HAP-1 (cell line): ENCODE measurements at regions not wholly inside any gene's neighbourhood (a gene's known extent, or its start where the extent isn't known, plus 50 kb on each side); places are given as distances from the start of the nearest gene placed in this dataset.

Source experiments
- DNase-seq, 2 experiments: peaks; one replicate each; pipeline ENCODE4 v3.0.0-alpha.2; 2016 to 2020; ENCODE audit warnings: low spot score in 2 of 2
- H3K27me3 ChIP-seq: fragments of 250-450 bp; sonication (Bioruptor Pico); 2 replicates; pipeline ENCODE4 v1.5.1; 2020; ENCODE audit warnings: low read depth, mild to moderate bottlenecking, moderate library complexity
- H3K36me3 ChIP-seq: fragments of 250-450 bp; sonication (Bioruptor Pico); replicated peaks from 2 replicates; pipeline ENCODE4 v1.5.1; 2020; ENCODE audit warnings: mild to moderate bottlenecking
- H3K4me1 ChIP-seq: fragments of 250-450 bp; sonication (Bioruptor Pico); 2 replicates; pipeline ENCODE4 v1.5.1; 2020; ENCODE audit warnings: mild to moderate bottlenecking
- H3K4me3 ChIP-seq: fragments of 250-450 bp; sonication (Bioruptor Pico); 2 replicates; pipeline ENCODE4 v1.5.1; 2020; ENCODE audit warnings: mild to moderate bottlenecking, moderate library complexity
- H3K9me3 ChIP-seq: fragments of 250-450 bp; sonication (Bioruptor Pico); 2 replicates; pipeline ENCODE4 v1.5.1; 2020; ENCODE audit warnings: mild to moderate bottlenecking, moderate library complexity
- in situ Hi-C: fragments of 300-500 bp; cut with MboI; formaldehyde crosslinking; loops from 3 replicates; pipeline ENCODE4 v1.14.3; 2020; ENCODE audit warnings: low sequenced_read_pairs, inconsistent platforms, mixed read lengths

- in situ Hi-C loops, result no loop called here
- Histone ChIP-seq H3K36me3 (no peaks in the 10 kb centered on the region), H3K27me3 (no peaks in the 10 kb centered on the region; the same call in 1 of the 2 replicates), H3K9me3 (no peaks in the 10 kb centered on the region), H3K4me1 (no peaks in the 10 kb centered on the region), H3K4me3 (no peak overlapping the region)
- DNase-seq, result no peak
Measured at GRCh38 chr12:97222391-97222790, 240.2 kb upstream of the RMST start.

- no peaks in the 10 kb centered on the region for H3K9me3 ChIP-seq
- H3K36me3 ChIP-seq, result no peaks in the 10 kb centered on the region
- no peaks in the 10 kb centered on the region; the same call in 1 of the 2 replicates for H3K27me3 ChIP-seq
- no peaks in the 10 kb centered on the region for H3K4me1 ChIP-seq
- DNase-seq, result no peak
- H3K4me3 ChIP-seq, result no peak overlapping the region
- in situ Hi-C loops, result no loop called here
Measured at GRCh38 chr12:97223419-97223818, 239.2 kb upstream of the RMST start.

GRCh38 chr12:97229004-97229403 is 233.6 kb upstream of the RMST start:
- in situ Hi-C loops, result no loop called here
- Histone ChIP-seq H3K4me1 (no peaks in the 10 kb centered on the region), H3K36me3 (no peaks in the 10 kb centered on the region), H3K4me3 (no peak overlapping the region), H3K27me3 (no peaks in the 10 kb centered on the region), H3K9me3 (no peaks in the 10 kb centered on the region)
- no peak for DNase-seq

DNA sequence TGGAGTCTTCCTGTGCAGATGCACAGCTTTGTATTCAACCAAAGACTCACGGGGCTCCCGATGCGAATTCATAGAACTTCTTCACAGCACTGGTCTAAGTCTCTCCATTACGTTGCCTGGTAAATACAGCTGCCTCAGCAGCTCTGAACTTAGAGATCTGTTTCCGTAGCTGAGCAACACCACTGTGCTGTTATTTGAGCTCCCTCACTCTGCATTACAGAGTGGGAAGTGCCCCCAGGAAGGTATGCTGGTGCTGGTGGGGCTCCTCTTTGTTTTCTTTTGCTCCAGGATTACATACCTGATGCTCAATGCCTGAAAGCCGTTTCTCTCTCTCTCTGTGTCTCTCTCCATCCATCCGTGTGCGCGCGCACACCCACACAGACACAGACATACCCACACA is 227.5 kb upstream of the RMST start:
- Histone ChIP-seq H3K4me1 (no peaks in the 10 kb centered on the region), H3K4me3 (no peak overlapping the region), H3K9me3 (no peaks in the 10 kb centered on the region), H3K36me3 (no peaks in the 10 kb centered on the region), H3K27me3 (no peaks in the 10 kb centered on the region)
- no peak for DNase-seq
- in situ Hi-C loops, result no loop called here

DNA sequence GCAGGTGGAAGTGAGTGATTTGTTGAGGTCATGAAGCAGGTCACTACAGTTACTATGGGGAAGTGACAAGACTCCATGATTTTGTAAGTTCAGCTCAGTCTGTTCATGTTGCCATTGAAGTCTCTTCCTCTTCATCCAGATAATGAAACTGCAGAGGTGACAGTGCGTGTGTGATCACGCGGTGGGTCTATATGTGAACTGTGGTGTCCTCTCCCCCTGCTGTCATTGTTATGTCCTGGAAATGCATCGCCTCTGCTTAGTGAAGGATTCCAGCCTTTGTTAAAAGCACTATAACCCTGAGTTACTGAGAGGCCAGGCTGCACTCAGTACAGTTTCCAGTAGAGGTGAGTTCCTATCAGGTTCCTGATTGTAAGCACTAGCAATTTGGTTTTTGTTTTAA is 216.2 kb upstream of the RMST start:
- Histone ChIP-seq H3K4me3 (no peak overlapping the region), H3K36me3 (no peaks in the 10 kb centered on the region), H3K27me3 (no peaks in the 10 kb centered on the region), H3K4me1 (no peaks in the 10 kb centered on the region), H3K9me3 (no peaks in the 10 kb centered on the region)
- in situ Hi-C loops, result no loop called here
- no peak for DNase-seq

DNA sequence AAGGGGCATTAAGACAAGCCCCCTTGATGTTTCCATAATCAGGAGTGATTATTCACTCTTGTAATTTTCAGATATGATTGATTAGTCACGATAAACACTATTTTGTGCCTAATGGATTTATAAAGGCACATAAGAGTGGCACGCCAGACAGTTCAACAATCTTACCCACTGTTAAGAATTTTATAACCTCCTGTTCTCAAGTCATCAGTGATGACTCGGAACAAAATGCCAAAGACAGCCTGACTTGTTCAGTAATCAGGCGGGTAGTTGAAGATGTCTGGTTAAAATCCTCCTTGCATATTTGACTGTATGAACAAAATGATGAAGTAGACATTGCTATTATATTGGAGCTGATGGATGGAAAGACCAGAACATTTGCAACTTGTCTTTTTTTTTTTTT is 212.1 kb upstream of the RMST start:
- Histone ChIP-seq H3K9me3 (no peaks in the 10 kb centered on the region), H3K4me3 (no peak overlapping the region), H3K36me3 (no peaks in the 10 kb centered on the region), H3K4me1 (no peaks in the 10 kb centered on the region), H3K27me3 (peaks cover 4% of the 10 kb centered on the region; the same call in 1 of the 2 replicates)
- in situ Hi-C loops, result no loop called here
- DNase-seq, result no peak

DNA sequence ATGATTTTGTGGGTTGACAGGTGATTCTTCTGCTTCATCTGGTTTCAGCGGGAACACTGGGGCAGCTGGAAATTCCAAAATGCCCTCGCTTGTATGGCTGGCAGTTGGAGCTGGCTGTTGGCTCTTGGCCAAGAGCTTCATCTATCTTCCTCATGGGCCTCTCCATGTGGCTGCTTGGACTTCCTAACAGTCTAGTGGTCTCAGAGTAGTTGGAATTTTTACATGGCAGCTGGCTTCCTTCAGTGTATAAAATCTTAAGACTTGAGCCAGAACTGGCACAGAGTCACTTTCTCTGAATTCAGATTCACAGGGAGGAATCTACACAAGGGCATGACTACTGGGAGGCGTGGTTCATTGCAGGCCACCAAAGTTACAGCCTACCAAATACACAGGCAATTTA is 204.9 kb upstream of the RMST start:
- no peaks in the 10 kb centered on the region for H3K4me1 ChIP-seq
- DNase-seq, result no peak
- no peaks in the 10 kb centered on the region for H3K36me3 ChIP-seq
- H3K27me3 ChIP-seq, result peaks cover 4% of the 10 kb centered on the region; the same call in 1 of the 2 replicates
- in situ Hi-C loops, result no loop called here
- H3K4me3 ChIP-seq, result no peak overlapping the region
- H3K9me3 ChIP-seq, result no peaks in the 10 kb centered on the region

DNA sequence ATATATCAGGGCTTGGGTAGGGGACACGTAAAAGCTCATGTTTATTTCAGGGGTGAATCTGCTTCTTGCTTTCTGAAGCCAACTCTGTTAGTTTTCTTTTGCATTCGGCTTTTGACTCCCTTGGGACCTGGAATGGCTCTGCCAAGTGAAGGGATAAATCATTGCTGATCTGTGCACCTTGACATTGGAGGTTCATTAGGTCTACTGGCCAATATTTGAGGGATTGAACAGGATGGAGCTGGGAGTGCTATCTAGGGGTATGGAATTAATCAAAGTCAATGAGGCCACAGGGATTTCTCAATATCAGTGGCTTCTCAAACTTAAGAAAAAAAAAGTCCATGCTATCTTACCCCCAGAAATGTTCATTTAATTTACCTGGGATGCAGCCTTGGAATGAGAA is 203.5 kb upstream of the RMST start:
- Histone ChIP-seq H3K27me3 (no peaks in the 10 kb centered on the region), H3K4me3 (no peak overlapping the region), H3K36me3 (no peaks in the 10 kb centered on the region), H3K4me1 (no peaks in the 10 kb centered on the region), H3K9me3 (no peaks in the 10 kb centered on the region)
- no peak for DNase-seq
- in situ Hi-C loops, result no loop called here

GRCh38 chr12:97260786-97261185 is 201.8 kb upstream of the RMST start:
- no peaks in the 10 kb centered on the region for H3K27me3 ChIP-seq
- no peaks in the 10 kb centered on the region for H3K4me1 ChIP-seq
- in situ Hi-C loops, result no loop called here
- H3K9me3 ChIP-seq, result no peaks in the 10 kb centered on the region
- DNase-seq, result no peak
- H3K4me3 ChIP-seq, result no peak overlapping the region
- H3K36me3 ChIP-seq, result no peaks in the 10 kb centered on the region

- Histone ChIP-seq H3K4me1 (no peaks in the 10 kb centered on the region), H3K27me3 (no peaks in the 10 kb centered on the region), H3K9me3 (no peaks in the 10 kb centered on the region), H3K36me3 (no peaks in the 10 kb centered on the region), H3K4me3 (no peak overlapping the region)
- in situ Hi-C loops, result no loop called here
- no peak for DNase-seq
Measured at GRCh38 chr12:97267166-97267565, 195.4 kb upstream of the RMST start.

DNA sequence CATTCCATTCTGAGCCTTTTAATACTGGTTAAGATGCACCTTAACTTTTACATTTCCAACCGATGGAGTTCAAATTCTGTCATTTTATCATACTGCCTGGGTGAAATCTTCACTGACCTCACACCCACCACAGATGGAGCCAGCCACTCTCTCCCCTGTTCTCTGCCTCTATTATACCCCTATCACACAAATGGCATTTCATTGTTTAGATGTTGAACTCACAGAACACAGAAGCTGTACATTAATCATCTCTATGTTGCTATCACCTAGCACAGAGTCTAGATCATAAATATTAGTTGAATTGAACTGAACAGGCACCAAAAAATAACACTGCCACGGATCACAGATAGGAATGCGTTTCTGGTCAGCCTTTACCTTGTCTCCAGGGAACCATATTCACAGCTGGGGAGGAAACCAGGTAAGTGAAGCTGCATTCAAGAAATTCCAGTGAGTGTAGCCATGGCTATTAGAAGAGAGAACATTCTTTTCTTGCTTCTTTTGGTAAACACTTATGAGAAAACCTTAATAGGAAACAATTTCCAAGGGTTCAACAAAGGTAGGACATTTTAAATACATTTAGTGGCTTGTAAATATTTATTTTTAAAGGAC is 194.9 kb upstream of the RMST start:
- no peaks in the 10 kb centered on the region for H3K4me1 ChIP-seq
- H3K9me3 ChIP-seq, result no peaks in the 10 kb centered on the region
- H3K36me3 ChIP-seq, result no peaks in the 10 kb centered on the region
- no peak for DNase-seq
- H3K27me3 ChIP-seq, result no peaks in the 10 kb centered on the region
- in situ Hi-C loops, result no loop called here
- no peak overlapping the region for H3K4me3 ChIP-seq

GRCh38 chr12:97272471-97272870 is 190.1 kb upstream of the RMST start:
- in situ Hi-C loops, result no loop called here
- Histone ChIP-seq H3K4me1 (no peaks in the 10 kb centered on the region), H3K4me3 (no peak overlapping the region), H3K36me3 (no peaks in the 10 kb centered on the region), H3K9me3 (no peaks in the 10 kb centered on the region), H3K27me3 (0 out of 2 replicates have a peak, but pooled peaks cover 2% of the 10 kb centered on the region)
- DNase-seq, result no peak

GRCh38 chr12:97274386-97274785 is 188.2 kb upstream of the RMST start:
- Histone ChIP-seq H3K36me3 (no peaks in the 10 kb centered on the region), H3K4me1 (no peaks in the 10 kb centered on the region), H3K9me3 (no peaks in the 10 kb centered on the region), H3K4me3 (no peak overlapping the region), H3K27me3 (0 out of 2 replicates have a peak, but pooled peaks cover 2% of the 10 kb centered on the region)
- DNase-seq, result no peak
- in situ Hi-C loops, result no loop called here

- Histone ChIP-seq H3K4me3 (no peak overlapping the region), H3K36me3 (no peaks in the 10 kb centered on the region), H3K27me3 (0 out of 2 replicates have a peak, but pooled peaks cover 2% of the 10 kb centered on the region), H3K9me3 (no peaks in the 10 kb centered on the region), H3K4me1 (no peaks in the 10 kb centered on the region)
- in situ Hi-C loops, result no loop called here
- peak in 1 of 2 experiments; percentile 10 for DNase-seq
Measured at GRCh38 chr12:97275256-97275655, 187.3 kb upstream of the RMST start.
